K562 (cell line): ENCODE measurements at regions not wholly inside any gene's neighbourhood (a gene's known extent, or its start where the extent isn't known, plus 50 kb on each side); places are given as distances from the start of the nearest gene placed in this dataset.
A peak's percentile ranks its signal among the peaks of the same experiment; 100 is the strongest.

Source experiments
- ATF1 ChIP-seq, 2 experiments: fragments of 450-650 bp in 1 of 2; IDR thresholded peaks; 2 replicates each; pipeline ENCODE4 v1.6.1; 2016; ENCODE audit warnings: missing compliant biosample characterization in 1 of 2, missing genetic modification characterization in 1 of 2
- EGR1 ChIP-seq: fragments of 450-650 bp; conservative IDR thresholded peaks from 2 replicates; pipeline ENCODE4 v1.6.1; 2017; ENCODE audit warnings: mild to moderate bottlenecking
- EP300 ChIP-seq: IDR thresholded peaks from 2 replicates; pipeline ENCODE4 v1.6.1; 2012; ENCODE audit warnings: low read length, improper control_type of control experiment
- ERF ChIP-seq: fragments of 450-650 bp; formaldehyde crosslinking; IDR thresholded peaks from 2 replicates; pipeline ENCODE4 v1.4.0; 2020; ENCODE audit warnings: mild to moderate bottlenecking, mixed read lengths
- NFE2 ChIP-seq: IDR thresholded peaks from 2 replicates; pipeline ENCODE4 v1.6.1; 2014; ENCODE audit warnings: antibody characterized with exemption, low read depth
- PBX2 ChIP-seq, 2 experiments: IDR thresholded peaks in 1 of 2; conservative IDR thresholded peaks in 1 of 2; 2 replicates each; pipeline ENCODE4 v1.6.1; 2016; ENCODE audit warnings: low read depth in 2 of 2, mild to moderate bottlenecking in 1 of 2, missing compliant biosample characterization in 1 of 2, missing genetic modification characterization in 1 of 2, moderate library complexity in 1 of 2
- POLR2AphosphoS5 ChIP-seq: IDR thresholded peaks from 2 replicates; pipeline ENCODE4 v1.6.1; 2011; ENCODE audit warnings: mild to moderate bottlenecking, low read depth, low read length, moderate library complexity; ENCODE audit not compliant: control insufficient read depth, insufficient read depth
- RBM39 ChIP-seq: fragments of 200-400 bp; formaldehyde crosslinking; optimal IDR thresholded peaks from 2 replicates; pipeline ENCODE3; 2018; ENCODE audit warnings: low read depth, low read length
- UBTF ChIP-seq, 2 experiments: IDR thresholded peaks; 2 replicates each; pipeline ENCODE4 v1.6.1; 2012; ENCODE audit warnings: improper control_type of control experiment in 2 of 2, low read depth in 2 of 2, low read length in 2 of 2, borderline replicate concordance in 1 of 2
- ZNF24 ChIP-seq: fragments of 450-650 bp; IDR thresholded peaks from 2 replicates; pipeline ENCODE4 v1.6.1; 2016
- ZNF316 ChIP-seq: fragments of 450-650 bp; IDR thresholded peaks from 2 replicates; pipeline ENCODE4 v1.6.1; 2016
- ZNF57 ChIP-seq: fragments of 450-650 bp; formaldehyde crosslinking; IDR thresholded peaks from 2 replicates; pipeline ENCODE4 v1.4.0; 2020; ENCODE audit warnings: mild to moderate bottlenecking, moderate library complexity
- TF ChIP-seq, protein P1 (sequence below): fragments of 450-650 bp; IDR thresholded peaks from 2 replicates; pipeline ENCODE4 v1.6.1; 2017; ENCODE audit warnings: mild to moderate bottlenecking, moderate library complexity
- TF ChIP-seq, protein P2 (sequence below): fragments of 250-450 bp; sonication (Bioruptor Pico); IDR thresholded peaks from 2 replicates; pipeline ENCODE4 v1.5.0; 2020; ENCODE audit warnings: mild to moderate bottlenecking, borderline replicate concordance
- TF ChIP-seq, protein P3 (sequence below): sonication (generic); formaldehyde crosslinking; IDR thresholded peaks from 2 replicates; pipeline ENCODE4 v1.8.0; 2022; ENCODE audit warnings: mild to moderate bottlenecking, missing genetic modification reagents

DNA sequence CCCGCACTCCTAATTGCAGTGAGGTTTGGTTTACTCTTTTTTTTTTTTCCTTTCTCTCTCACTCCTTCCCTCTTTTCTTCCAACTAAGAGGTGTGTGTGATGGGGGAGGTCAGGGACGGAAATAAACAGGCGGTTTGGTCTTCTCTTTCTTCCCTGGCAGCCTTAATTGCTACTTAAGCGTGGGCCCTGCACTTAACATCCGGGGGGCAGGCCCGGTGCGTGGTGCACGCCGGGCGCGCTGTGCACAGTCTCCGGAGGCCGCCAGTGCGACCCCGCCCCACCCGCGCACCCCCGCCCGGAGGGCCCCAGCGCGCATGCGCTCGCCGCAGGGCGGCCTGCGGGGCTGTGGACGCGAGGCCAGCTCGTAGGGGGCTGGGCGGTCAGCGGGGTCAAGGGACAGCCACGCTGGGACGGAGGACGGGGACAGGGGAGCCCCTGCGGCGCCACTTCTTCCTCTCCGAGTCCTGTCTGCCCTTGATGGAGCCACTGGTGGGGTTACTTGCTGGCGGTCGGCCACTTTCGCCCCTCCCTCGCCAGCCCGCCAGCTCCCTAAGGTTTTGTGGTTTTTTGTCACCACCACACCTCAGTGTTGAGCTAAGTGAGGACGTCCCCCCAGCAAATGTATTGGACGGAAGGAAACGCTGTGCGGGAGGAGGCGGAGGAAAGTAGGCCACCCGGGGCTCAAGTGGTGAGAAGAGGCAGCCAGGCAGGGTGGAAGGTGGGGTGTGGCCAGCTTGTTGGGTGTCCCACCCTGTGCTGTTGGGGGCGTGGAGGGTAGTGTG is 120.9 kb downstream of the MRM1 start (continued):
- TF ChIP-seq, protein P1, sequence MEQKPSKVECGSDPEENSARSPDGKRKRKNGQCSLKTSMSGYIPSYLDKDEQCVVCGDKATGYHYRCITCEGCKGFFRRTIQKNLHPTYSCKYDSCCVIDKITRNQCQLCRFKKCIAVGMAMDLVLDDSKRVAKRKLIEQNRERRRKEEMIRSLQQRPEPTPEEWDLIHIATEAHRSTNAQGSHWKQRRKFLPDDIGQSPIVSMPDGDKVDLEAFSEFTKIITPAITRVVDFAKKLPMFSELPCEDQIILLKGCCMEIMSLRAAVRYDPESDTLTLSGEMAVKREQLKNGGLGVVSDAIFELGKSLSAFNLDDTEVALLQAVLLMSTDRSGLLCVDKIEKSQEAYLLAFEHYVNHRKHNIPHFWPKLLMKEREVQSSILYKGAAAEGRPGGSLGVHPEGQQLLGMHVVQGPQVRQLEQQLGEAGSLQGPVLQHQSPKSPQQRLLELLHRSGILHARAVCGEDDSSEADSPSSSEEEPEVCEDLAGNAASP, result no peak
- TF ChIP-seq ZNF57 (CRISPR knock-in tag) (no peak), ZNF316 (no peak), PBX2 (CRISPR knock-in tag; IDR thresholded peaks at IDR 0.05; ENCODE audit: low read depth) (no peak), PBX2 (tag; conservative IDR thresholded peaks at IDR 0.05; ENCODE audit: low read depth) (no peak), ATF1 (CRISPR knock-in tag; IDR thresholded peaks at IDR 0.05) (no peak), ATF1 (tag; IDR thresholded peaks at IDR 0.05) (peak; percentile 63), UBTF (IDR thresholded peaks at IDR 0.05; ENCODE audit: borderline replicate concordance in 1 of 2, low read depth in 2 of 2, low read length in 2 of 2) (0 out of 4 replicates have a peak, but pooled peaks of 1 of the 2 experiments have one; percentile 24), ZNF24 (no peak), NFE2 (no peak), POLR2AphosphoS5 (0 out of 2 replicates have a peak, but pooled peaks have one; percentile 21), ERF (CRISPR knock-in tag) (0 out of 2 replicates have a peak, but pooled peaks have one; percentile 27), EGR1 (peak; percentile 80), RBM39 (no peak), EP300 (peak; percentile 22; the same call in 1 of the 2 replicates)
- TF ChIP-seq, protein P2, sequence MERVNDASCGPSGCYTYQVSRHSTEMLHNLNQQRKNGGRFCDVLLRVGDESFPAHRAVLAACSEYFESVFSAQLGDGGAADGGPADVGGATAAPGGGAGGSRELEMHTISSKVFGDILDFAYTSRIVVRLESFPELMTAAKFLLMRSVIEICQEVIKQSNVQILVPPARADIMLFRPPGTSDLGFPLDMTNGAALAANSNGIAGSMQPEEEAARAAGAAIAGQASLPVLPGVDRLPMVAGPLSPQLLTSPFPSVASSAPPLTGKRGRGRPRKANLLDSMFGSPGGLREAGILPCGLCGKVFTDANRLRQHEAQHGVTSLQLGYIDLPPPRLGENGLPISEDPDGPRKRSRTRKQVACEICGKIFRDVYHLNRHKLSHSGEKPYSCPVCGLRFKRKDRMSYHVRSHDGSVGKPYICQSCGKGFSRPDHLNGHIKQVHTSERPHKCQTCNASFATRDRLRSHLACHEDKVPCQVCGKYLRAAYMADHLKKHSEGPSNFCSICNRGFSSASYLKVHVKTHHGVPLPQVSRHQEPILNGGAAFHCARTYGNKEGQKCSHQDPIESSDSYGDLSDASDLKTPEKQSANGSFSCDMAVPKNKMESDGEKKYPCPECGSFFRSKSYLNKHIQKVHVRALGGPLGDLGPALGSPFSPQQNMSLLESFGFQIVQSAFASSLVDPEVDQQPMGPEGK, result no peak
- TF ChIP-seq, protein P3, sequence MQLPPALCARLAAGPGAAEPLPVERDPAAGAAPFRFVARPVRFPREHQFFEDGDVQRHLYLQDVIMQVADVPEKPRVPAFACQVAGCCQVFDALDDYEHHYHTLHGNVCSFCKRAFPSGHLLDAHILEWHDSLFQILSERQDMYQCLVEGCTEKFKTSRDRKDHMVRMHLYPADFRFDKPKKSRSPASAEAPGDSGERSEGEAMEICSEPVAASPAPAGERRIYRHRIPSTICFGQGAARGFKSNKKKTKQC (CRISPR knock-in tag), result no peak
